NCI-H1048 (cell line): ENCODE measurements at regions not wholly inside any gene's neighbourhood (a gene's known extent, or its start where the extent isn't known, plus 50 kb on each side); places are given as distances from the start of the nearest gene placed in this dataset.
"Not testable (repeated sequence)": the region's sequence is repeated elsewhere in the genome, so short reads cannot be mapped to it uniquely, and the experiment has no call there.

ENCODE experiments used
- DNase-seq: peaks from one replicate; lab custom pipeline; 2025; lab: John Stamatoyannopoulos, UW

DNA sequence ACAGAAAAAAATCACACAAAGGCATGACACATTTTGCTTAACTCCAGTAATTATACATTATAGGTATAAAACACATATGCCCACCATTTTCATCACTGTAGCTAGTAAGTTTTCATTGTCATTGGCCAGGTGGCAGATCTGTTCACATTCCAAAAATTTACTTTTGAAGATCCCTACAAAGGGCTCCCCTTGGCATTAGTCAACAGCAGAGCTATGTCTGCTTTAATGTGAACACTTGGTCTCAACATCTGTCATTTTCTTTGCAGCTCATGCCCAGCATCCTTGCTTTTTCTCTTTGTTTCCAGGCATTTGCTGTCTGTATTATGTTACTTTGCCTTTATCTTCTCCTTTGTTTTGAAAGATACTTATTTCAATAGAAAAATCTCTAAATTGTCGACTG, 519.1 kb upstream of the FOXG1 start:
- DNase-seq, result no peak

DNA sequence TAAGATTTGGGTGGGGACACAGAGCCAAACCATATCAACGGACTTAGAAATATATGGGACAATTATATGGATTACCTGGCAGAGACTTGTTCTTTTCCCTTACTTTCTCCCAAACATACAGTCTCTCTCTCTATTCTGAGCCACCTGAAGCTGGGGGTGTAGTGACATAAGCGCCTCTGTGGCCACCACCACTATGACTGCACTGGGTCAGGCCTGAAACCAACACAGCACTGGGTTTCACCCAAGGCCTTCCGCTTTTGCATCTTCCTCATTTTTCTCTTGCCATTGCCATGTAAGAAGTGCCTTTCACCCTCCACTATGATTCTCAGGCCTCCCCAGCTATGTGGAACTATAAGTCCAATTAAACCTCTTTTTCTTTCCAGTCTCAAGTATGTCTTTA, 514.5 kb upstream of the FOXG1 start:
- not testable (repeated sequence) for DNase-seq

DNA sequence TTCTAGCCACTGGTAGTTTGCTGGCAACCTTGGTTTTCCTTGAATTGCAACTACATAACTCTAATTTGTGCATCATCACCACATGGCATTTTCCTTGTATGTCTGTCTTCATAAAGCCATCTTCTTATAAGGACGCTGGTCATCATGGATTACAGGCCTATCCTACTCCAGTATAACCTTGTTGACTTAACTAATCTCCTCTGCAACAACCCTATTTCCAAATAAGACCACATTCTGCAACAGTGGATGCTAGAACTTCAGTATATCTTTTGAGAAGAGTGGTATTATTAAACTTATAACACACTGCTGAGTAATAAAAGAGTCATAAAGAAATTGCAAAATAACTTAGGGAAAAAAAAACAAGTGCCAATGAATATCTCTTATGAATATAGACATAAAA, 511.8 kb upstream of the FOXG1 start:
- no peak for DNase-seq

DNA sequence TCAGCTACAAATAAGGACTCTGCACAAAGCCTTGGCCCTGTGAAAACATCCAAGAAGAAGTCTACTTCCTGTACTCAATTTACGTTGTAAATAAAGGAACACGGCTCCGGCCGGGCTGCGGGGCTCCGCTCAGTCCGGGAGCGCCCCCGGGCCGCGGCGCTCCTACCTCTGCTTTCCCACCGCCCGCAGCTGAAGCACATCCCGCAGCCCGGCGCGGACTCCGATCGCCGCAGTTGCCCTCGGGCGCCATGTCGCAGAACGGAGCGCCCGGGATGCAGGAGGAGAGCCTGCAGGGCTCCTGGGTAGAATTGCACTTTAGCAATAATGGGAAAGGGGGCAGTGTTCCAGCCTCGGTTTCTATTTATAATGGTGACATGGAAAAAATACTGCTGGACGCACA, 502.3 kb upstream of the FOXG1 start:
- no peak for DNase-seq

DNA sequence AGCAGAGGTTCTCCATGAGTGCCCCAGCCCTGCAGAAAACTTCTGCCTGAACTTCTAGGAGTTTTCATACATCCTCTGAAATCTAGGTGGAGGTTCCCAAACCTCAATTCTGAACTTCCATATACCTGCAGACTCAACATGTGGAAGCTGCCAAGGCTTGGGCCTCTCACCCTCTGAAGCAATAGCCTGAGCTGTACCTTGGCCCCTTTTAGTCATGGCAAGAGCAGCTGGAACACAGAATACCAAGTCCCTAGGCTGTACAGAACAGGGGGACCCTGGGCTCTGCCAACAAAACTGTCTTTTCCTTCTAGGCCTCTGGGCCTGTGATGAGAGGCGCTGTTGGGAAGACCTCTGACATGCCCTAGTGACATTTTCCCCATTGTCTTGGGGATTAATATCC, 494.3 kb upstream of the FOXG1 start:
- no peak for DNase-seq

DNA sequence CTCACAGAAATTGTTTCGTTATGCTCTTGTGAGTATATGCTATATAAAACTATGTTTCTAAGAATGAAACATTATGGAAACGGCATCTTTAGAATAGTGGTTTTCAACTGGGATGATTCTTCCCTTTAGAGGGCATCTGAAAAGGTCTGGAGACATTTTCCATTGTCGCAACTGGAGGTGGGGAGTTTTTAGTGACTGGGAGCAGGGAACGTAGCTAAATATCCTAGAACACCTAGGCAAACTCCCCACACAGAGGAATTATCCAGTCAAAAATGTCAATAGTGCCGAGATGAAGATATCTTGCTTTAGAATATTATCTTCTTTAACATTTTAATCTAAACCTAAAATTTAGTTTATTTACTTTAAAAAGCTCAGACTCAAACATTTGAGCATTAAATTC, 486.1 kb upstream of the FOXG1 start:
- no peak for DNase-seq

DNA sequence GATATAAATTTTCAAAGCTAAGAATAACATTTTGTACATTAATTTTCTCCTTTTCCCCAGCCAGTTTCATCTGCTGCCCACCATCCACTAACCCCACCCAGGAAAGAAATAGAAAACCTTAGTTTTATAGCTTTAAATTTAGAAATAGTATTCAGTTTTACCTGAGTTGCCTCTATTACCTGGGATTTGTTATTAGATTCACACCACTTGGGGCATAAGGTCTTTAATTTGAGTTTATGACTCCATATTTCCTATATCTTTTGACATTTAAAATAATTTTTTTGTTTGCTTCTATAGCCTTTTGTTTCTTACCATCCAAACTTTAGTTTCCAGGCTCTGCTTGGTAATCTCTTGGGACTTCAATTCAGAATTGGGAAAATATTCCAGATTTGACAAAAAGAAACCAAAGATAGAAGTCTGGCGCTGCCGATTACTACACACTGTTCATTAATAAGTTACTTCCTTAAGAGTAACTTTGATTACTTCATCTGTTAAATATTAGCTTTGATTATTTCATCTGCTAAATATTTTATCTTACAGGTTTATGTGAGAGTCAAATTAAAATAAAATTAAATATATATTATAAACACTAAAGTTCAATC, 485.5 kb upstream of the FOXG1 start:
- DNase-seq, result no peak

DNA sequence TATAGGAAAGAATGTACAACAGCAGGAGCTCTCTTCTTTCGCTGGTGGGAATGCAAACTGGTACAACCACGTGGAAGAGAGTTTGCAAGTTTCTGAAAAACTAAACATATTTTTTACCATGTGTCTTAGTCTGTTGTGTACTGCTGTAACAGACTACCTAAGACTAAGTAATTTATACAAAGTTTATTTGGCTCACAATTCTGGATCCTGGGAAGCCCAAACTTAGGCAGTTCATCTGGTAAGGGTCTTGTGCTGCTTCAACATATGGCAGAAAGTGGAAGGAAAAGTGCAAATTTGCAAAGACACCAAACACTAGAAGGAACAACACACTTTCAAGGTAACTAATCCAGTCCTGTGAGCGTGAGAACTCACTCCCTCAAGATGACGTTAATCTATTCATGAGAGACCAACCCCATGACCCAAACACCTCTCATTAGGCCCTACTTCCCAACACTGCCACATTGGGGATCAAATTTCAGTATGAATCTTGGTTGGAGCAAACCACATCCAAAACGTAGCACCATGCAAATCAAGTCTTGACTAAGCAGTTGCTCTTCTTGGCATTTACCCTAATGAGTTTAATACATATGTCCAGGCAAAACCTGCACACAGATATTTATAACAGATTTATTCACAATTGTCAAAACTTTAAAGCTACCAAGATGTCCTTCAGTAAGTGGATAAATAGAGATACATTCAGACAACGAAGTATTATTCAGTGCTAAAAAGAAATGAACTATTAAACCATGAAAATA, 481.9 kb upstream of the FOXG1 start:
- no peak for DNase-seq

DNA sequence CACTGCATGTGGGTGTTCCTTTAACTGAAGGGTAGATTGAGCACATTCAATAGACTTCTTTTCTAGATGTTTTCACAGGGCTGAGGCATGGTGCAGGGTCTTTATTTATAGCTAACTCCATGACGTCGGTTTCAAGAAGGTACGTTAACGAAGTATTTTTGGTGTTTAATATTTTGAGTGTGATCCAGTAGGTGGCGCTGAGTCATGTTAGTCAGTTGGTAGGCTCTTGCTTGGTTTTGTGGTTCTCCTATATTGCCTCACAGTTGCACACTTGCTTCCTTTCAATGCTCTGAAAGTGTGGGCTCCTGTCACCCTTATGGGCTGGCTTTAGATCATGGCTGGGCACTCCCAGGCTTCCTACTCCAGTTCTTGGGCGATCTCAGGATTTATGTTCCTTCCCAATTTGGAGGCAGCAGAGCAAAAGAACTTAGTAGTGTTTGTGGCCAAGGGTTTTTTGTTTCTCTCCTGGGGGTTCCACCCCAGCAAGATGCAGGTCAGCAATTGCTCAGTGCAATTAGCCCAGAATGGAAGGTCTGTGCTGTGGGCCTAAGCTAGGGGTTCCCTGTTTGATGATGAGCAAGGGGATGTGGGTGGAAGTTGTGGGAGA, 471.6 kb upstream of the FOXG1 start:
- no peak for DNase-seq

DNA sequence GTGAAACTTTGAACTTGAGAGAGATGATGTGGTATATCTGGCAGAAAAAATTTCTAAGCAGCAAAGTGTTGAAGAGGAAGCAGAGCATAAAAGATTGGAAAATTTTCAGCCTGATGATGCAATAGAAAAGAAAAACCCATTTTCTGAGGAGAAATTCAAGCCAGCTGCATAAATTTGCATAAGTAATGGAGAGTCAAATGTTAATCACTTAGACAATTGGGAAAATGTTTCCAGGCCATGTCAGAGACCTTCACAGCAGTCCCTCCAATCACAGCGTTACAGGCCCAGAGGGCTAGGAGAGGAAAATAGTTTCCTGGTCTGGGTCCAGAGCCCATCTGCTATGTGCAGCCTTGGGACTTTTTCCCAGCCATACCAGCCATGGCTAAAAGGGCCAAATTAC, 469.0 kb upstream of the FOXG1 start:
- DNase-seq, result no peak

DNA sequence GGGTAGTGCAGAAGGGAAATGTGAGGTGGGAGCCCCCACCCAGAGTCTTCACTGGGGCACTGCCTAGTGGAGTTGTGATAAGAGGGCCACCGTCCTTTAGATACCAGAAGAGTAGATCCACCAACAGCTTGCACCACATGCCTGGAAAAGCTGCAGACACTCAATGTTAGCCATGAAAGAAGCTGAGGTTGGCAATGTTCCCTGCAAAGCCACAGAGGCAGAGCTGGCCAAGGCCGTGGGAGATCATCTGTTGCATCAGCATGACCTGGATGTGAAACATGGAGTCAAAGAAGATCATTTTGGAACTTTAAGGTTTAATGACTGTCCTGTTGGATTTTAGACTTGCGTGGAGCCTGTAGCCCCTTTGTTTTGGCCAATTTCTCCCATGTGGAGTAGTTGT, 468.4 kb upstream of the FOXG1 start:
- no peak for DNase-seq

DNA sequence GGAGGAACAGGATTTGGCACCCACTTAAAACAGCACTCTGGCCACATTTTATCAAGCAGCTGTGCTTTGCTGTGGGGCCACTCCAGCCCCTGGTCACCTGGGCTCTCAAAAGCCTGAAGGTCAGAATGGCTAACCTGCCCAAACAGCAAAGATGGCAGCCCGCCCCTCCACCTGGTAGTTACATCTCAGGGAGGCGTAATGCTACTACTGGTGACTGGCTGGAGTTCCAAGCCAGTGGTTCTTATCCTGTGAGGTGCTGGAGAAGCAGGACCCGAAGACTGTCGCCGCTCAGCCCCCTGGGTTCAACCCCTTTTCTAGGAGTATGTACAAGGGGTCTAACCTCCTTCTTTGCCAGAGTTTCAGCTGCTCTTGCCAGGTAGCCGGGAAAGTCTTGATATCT, 467.4 kb upstream of the FOXG1 start:
- DNase-seq, result no peak

DNA sequence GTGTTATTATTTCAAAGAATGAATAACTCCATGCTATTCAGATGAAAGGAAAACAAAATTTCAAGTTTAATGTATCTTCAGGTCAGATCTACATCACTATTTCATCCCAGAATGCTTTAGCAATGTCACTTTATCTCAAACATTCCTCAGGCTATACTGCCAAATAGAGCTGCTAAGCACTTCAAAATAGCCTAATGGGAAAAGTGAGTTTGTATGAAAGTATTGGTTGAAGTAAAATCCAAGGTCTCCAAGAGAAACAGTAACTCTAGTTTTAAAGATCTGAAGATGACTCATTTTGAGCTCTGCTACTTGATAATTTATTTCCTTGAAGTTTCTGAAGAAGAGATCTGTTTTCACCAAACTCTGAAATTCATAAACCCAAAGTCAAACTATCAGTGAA, 466.2 kb upstream of the FOXG1 start:
- DNase-seq, result no peak

DNA sequence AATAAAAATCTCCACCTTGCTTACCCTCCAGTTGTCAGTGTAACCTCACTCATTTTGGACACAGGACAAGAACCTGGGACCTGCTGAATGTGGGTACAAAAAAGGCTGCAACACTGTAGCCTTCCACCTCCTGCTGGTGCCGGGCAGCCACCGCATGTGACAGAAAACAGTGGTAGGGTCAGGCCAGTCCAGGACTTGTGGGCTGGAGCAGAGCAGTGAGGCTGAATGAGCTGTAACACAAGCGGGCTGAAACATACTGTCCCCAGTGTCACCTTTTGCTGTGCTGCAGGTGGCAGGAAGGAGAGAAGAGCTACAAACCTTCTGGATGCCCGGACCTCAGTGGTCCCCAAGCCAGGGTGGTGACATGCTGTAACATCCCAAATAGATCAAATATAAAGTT, 465.4 kb upstream of the FOXG1 start:
- no peak for DNase-seq

DNA sequence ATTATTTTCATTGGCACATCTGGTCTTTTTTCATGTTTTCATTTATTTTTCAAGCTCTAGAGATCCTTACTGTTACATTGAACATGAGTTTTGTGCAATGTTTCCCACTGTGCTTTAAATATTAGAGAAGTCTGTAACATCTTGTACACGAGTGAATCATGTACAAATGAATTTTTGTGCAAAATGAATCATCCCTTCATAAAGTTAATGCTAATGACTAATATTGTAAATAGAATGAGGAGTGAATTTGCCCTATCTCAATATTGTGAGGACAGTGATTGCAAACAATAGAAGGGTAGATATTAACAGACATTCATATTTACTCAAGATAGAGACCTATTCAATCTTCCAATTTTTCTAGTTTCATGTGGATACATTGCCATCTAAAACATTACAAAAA, 463.3 kb upstream of the FOXG1 start:
- no peak for DNase-seq

DNA sequence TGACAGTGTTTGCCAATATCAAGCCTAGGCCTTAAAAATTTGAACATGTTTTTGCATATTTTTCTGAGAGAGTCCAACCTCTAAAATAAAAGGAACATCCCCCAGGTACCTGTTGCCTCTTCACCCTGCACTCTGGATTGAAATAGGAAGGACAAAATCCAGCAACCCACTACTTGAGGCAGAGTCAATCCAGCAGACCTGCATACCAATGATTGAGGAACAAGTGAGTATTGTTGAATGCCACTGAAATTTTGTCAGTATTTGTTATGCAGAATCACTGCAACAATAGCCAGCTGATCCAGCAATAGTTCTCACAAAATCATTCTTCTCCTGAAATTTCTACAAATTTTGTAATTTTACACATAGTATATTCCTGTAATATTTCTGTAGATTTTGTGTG, 460.6 kb upstream of the FOXG1 start:
- DNase-seq, result no peak

DNA sequence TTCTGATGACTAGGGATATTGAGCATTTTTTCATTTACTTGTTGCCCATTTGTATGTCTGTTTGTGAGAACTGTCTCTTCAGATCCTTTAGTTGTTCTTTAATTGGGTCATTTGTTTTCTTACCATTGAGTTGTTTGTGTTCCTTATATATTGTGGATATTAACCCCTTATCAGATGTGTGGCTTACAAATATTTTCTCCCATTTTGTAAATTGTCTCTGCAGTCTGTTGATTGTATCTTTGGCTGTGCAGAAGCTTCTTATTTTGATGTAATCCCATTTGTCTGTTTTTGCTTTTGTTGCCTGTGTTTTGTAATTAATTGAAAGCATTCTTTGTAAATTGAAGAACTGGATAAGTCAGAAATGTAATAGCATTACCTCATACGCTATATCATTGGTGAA, 459.1 kb upstream of the FOXG1 start:
- DNase-seq, result no peak

DNA sequence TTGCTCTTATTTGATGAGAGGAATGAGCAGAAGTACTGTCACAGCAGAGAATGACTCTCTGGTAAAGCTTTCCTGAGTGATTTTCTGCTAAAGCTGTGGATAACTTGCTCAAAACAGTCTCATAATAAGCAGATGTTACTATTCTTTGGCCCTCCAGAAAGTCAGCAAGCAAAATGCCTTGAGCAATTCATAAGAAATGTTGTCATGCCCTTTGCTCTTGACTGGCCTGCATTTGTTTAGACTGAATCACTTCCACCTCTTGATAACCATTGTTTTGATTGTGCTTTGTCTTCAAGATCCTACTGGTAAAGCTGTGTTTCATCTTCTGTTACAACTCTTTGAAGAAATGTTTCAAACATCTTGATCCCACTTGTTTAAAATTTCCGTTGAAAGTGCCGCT, 457.9 kb upstream of the FOXG1 start:
- DNase-seq, result no peak

DNA sequence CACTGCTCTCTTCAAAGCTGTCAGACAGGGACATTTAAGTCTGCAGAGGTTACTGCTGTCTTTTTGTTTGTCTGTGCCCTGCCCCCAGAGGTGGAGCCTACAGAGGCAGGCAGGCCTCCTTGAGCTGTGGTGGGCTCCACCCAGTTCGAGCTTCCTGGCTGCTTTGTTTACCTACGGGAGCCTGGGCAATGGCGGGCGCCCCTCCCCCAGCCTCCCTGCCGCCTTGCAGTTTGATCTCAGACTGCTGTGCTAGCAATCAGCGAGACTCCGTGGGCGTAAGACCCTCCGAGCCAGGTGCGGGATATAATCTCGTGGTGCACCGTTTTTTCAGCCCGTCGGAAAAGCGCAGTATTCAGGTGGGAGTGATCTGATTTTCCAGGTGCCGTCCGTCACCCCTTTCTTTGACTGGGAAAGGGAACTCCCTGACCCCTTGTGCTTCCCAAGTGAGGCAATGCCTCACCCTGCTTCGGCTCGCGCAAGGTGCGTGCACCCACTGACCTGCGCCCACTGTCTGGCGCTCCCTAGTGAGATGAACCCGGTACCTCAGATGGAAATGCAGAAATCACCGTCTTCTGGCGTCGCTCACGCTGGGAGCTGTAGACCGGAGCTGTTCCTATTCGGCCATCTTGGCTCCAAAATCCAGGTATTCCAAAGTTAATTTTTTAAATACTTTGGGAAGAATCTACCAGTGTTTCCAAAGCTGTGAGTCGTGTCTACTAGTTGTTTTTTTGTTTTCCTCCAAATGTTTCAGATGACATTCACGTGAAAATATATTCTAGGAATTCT, 448.5 kb upstream of the FOXG1 start:
- DNase-seq, result not testable (repeated sequence)

DNA sequence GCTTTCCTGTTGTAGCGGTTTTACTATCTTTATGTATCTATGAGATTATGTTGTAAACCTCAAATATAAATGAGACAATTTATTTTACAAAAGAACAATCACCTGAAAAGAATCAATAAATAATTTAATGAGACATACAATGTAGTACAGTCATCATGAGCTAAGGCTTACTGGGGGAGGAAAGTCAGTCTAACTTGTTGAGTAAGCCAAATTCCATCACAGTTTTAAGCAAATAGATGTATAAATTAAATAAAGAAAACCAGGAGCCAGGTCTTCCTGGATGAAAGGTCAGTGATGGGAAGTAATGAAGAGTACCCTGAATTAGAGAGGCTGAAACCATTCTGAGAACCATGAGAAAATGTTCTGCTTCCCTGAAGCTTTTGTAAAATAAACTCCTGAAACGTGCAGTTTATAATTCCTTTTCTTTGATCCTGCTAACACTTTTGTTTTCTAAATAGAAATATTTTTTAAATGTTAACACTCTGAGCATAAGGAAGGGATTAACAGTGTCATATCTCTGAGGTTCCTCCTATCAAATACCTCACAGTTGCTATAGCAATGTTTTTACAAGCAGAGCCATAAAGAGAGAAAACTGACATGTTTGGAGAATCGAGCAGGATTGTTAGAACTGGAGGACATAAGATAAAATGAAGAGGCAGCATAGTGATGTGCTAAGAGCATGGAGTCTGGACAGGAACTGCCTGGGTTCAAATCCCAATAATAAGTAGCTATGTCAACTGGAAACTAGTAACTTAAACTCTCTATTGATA, 444.9 kb upstream of the FOXG1 start:
- no peak for DNase-seq

DNA sequence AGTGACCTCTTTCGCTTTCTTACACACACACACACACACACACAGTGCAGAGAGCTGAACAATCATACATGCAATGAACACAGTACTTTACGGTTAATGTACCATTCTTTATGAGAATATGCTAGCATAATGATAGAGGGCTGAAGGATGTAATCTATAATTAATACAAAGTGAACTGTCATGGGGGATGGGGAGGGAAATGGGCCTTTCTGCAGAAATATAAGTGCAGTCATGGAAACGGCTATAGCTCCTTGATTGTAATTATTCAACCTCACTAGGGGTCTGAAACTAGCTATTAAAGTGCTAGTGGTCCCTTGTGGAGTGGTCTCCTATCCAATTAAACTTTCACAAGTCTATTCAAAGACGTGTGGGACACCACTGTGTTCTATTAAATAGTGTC, 443.2 kb upstream of the FOXG1 start:
- DNase-seq, result no peak
